ENCODE measurements at regions not wholly inside any gene's neighbourhood (a gene's known extent, or its start where the extent isn't known, plus 50 kb on each side); places are given as distances from the start of the nearest gene placed in this dataset.
"Not testable (repeated sequence)": the region's sequence is repeated elsewhere in the genome, so short reads cannot be mapped to it uniquely, and the experiment has no call there.

- Histone ChIP-seq H3K4me3 (ENCODE audit: low read depth, low read length) (no peak overlapping the region), H3K27ac (ENCODE audit: low read depth, low read length) (no peak overlapping the region), H3K36me3 (ENCODE audit: insufficient read depth, low read length) (no peaks in the 10 kb centered on the region), H3K4me1 (ENCODE audit: control insufficient read depth, insufficient read depth, low read length, unreplicated experiment) (no peaks in the 10 kb centered on the region), H3K27me3 (ENCODE audit: insufficient read depth, low read length) (no peaks in the 10 kb centered on the region), H2AFZ (ENCODE audit: low read length, unreplicated experiment) (no peak overlapping the region), H3K79me2 (ENCODE audit: control insufficient read depth, insufficient read depth, low read length, unreplicated experiment) (no peaks in the 10 kb centered on the region)
Observed at GRCh38 chr16:88208112-88208511, 174.6 kb upstream of the ZNF469 start.

- H3K4me1 ChIP-seq (ENCODE audit: control insufficient read depth, insufficient read depth, low read length, unreplicated experiment); H3K27me3 ChIP-seq (ENCODE audit: insufficient read depth, low read length); H2AFZ ChIP-seq (ENCODE audit: low read length, unreplicated experiment); H3K36me3 ChIP-seq (ENCODE audit: insufficient read depth, low read length); H3K4me3 ChIP-seq (ENCODE audit: low read depth, low read length); H3K27ac ChIP-seq (ENCODE audit: low read depth, low read length); H3K79me2 ChIP-seq (ENCODE audit: control insufficient read depth, insufficient read depth, low read length, unreplicated experiment): not testable (repeated sequence)
Observed at GRCh38 chr16:88208776-88209175, 174.0 kb upstream of the ZNF469 start.

- not testable (repeated sequence) for H3K36me3 ChIP-seq (ENCODE audit: insufficient read depth, low read length); H3K27ac ChIP-seq (ENCODE audit: low read depth, low read length); H3K4me3 ChIP-seq (ENCODE audit: low read depth, low read length); H3K4me1 ChIP-seq (ENCODE audit: control insufficient read depth, insufficient read depth, low read length, unreplicated experiment); H3K79me2 ChIP-seq (ENCODE audit: control insufficient read depth, insufficient read depth, low read length, unreplicated experiment); H3K27me3 ChIP-seq (ENCODE audit: insufficient read depth, low read length); H2AFZ ChIP-seq (ENCODE audit: low read length, unreplicated experiment)
Observed at GRCh38 chr16:88209579-88209978, 173.2 kb upstream of the ZNF469 start.

GRCh38 chr16:88213937-88214336 is 168.8 kb upstream of the ZNF469 start:
- H3K27me3 ChIP-seq (ENCODE audit: insufficient read depth, low read length); H3K4me1 ChIP-seq (ENCODE audit: control insufficient read depth, insufficient read depth, low read length, unreplicated experiment); H3K79me2 ChIP-seq (ENCODE audit: control insufficient read depth, insufficient read depth, low read length, unreplicated experiment): not testable (repeated sequence)

GRCh38 chr16:88221001-88221761 is 161.6 kb upstream of the ZNF469 start:
- not testable (repeated sequence) for H3K27ac ChIP-seq (ENCODE audit: low read depth, low read length); H3K36me3 ChIP-seq (ENCODE audit: insufficient read depth, low read length); H2AFZ ChIP-seq (ENCODE audit: low read length, unreplicated experiment); H3K4me1 ChIP-seq (ENCODE audit: control insufficient read depth, insufficient read depth, low read length, unreplicated experiment); H3K79me2 ChIP-seq (ENCODE audit: control insufficient read depth, insufficient read depth, low read length, unreplicated experiment); H3K4me3 ChIP-seq (ENCODE audit: low read depth, low read length); H3K27me3 ChIP-seq (ENCODE audit: insufficient read depth, low read length)

More at GRCh38 chr16:88213937-88214336, 168.8 kb upstream of the ZNF469 start:
- not testable (repeated sequence) for H3K4me3 ChIP-seq (ENCODE audit: low read depth, low read length); H3K36me3 ChIP-seq (ENCODE audit: insufficient read depth, low read length); H3K27ac ChIP-seq (ENCODE audit: low read depth, low read length); H2AFZ ChIP-seq (ENCODE audit: low read length, unreplicated experiment)

GRCh38 chr16:88223696-88224095 is 159.1 kb upstream of the ZNF469 start:
- not testable (repeated sequence) for H3K27ac ChIP-seq (ENCODE audit: low read depth, low read length); H2AFZ ChIP-seq (ENCODE audit: low read length, unreplicated experiment); H3K4me1 ChIP-seq (ENCODE audit: control insufficient read depth, insufficient read depth, low read length, unreplicated experiment); H3K27me3 ChIP-seq (ENCODE audit: insufficient read depth, low read length); H3K36me3 ChIP-seq (ENCODE audit: insufficient read depth, low read length); H3K79me2 ChIP-seq (ENCODE audit: control insufficient read depth, insufficient read depth, low read length, unreplicated experiment); H3K4me3 ChIP-seq (ENCODE audit: low read depth, low read length)

- H2AFZ ChIP-seq (ENCODE audit: low read length, unreplicated experiment); H3K4me1 ChIP-seq (ENCODE audit: control insufficient read depth, insufficient read depth, low read length, unreplicated experiment); H3K36me3 ChIP-seq (ENCODE audit: insufficient read depth, low read length); H3K27ac ChIP-seq (ENCODE audit: low read depth, low read length); H3K79me2 ChIP-seq (ENCODE audit: control insufficient read depth, insufficient read depth, low read length, unreplicated experiment); H3K4me3 ChIP-seq (ENCODE audit: low read depth, low read length); H3K27me3 ChIP-seq (ENCODE audit: insufficient read depth, low read length): not testable (repeated sequence)
Observed at GRCh38 chr16:88224131-88224898, 158.4 kb upstream of the ZNF469 start.

- H2AFZ ChIP-seq (ENCODE audit: low read length, unreplicated experiment); H3K27ac ChIP-seq (ENCODE audit: low read depth, low read length); H3K4me1 ChIP-seq (ENCODE audit: control insufficient read depth, insufficient read depth, low read length, unreplicated experiment); H3K4me3 ChIP-seq (ENCODE audit: low read depth, low read length); H3K79me2 ChIP-seq (ENCODE audit: control insufficient read depth, insufficient read depth, low read length, unreplicated experiment); H3K36me3 ChIP-seq (ENCODE audit: insufficient read depth, low read length); H3K27me3 ChIP-seq (ENCODE audit: insufficient read depth, low read length): not testable (repeated sequence)
Observed at GRCh38 chr16:88225640-88226230, 157.0 kb upstream of the ZNF469 start.

- H3K79me2 ChIP-seq (ENCODE audit: control insufficient read depth, insufficient read depth, low read length, unreplicated experiment); H2AFZ ChIP-seq (ENCODE audit: low read length, unreplicated experiment); H3K27ac ChIP-seq (ENCODE audit: low read depth, low read length); H3K36me3 ChIP-seq (ENCODE audit: insufficient read depth, low read length); H3K4me3 ChIP-seq (ENCODE audit: low read depth, low read length); H3K27me3 ChIP-seq (ENCODE audit: insufficient read depth, low read length); H3K4me1 ChIP-seq (ENCODE audit: control insufficient read depth, insufficient read depth, low read length, unreplicated experiment): not testable (repeated sequence)
Observed at GRCh38 chr16:88226302-88226701, 156.5 kb upstream of the ZNF469 start.

GRCh38 chr16:88227026-88227721 is 155.6 kb upstream of the ZNF469 start:
- H3K4me3 ChIP-seq (ENCODE audit: low read depth, low read length); H3K4me1 ChIP-seq (ENCODE audit: control insufficient read depth, insufficient read depth, low read length, unreplicated experiment); H3K27ac ChIP-seq (ENCODE audit: low read depth, low read length); H3K36me3 ChIP-seq (ENCODE audit: insufficient read depth, low read length); H3K79me2 ChIP-seq (ENCODE audit: control insufficient read depth, insufficient read depth, low read length, unreplicated experiment); H3K27me3 ChIP-seq (ENCODE audit: insufficient read depth, low read length); H2AFZ ChIP-seq (ENCODE audit: low read length, unreplicated experiment): not testable (repeated sequence)
